ENCODE measurements at regions not wholly inside any gene's neighbourhood (a gene's known extent, or its start where the extent isn't known, plus 50 kb on each side); places are given as distances from the start of the nearest gene placed in this dataset.

GRCh38 chr9:134264169-134264568 lies 62.1 kb upstream of the RXRA start:
- no peak for TF ChIP-seq POLR2A (IDR thresholded peaks at IDR 0.05)
- no peak for TF ChIP-seq CTCF (IDR thresholded peaks at IDR 0.05)

All from heart left ventricle (tissue), 13 donors.